Upper lobe of left lung (tissue), 6 donors: ENCODE measurements at regions not wholly inside any gene's neighbourhood (a gene's known extent, or its start where the extent isn't known, plus 50 kb on each side); places are given as distances from the start of the nearest gene placed in this dataset.

Experiments
- ATAC-seq, 2 donors: fragments of 200-7000 bp; cut with Tn5 transposase; one replicate each; pipeline ENCODE4 v1.9.1; 2022; ENCODE audit warnings: mild to moderate bottlenecking in 2 of 2, moderate library complexity in 2 of 2; ENCODE audit not compliant: low FRiP score in 2 of 2
- DNase-seq, 2 donors: peaks; one replicate each; pipeline ENCODE4 v3.0.0-alpha.2; 2019 to 2020
- H3K27ac ChIP-seq, 4 donors: fragments of 200-600 bp; sonication (generic); one replicate each; pipeline ENCODE4 v1.5.1; 2016 to 2019
- H3K27me3 ChIP-seq, 4 donors: fragments of 200-600 bp; sonication (generic); one replicate each; pipeline ENCODE4 v1.5.1; 2017 to 2019
- H3K36me3 ChIP-seq, 4 donors: fragments of 200-600 bp; sonication (generic); one replicate each; pipeline ENCODE4 v1.5.1; 2016 to 2019
- H3K4me1 ChIP-seq, 4 donors: fragments of 200-600 bp; sonication (generic); one replicate each; pipeline ENCODE4 v1.5.1; 2018 to 2019
- H3K4me3 ChIP-seq, 4 donors: fragments of 200-600 bp; sonication (generic); one replicate each; pipeline ENCODE4 v1.5.1; 2017 to 2019; ENCODE audit warnings: mild to moderate bottlenecking in 2 of 4, moderate library complexity in 1 of 4
- H3K9me3 ChIP-seq, 4 donors: fragments of 200-600 bp; sonication (generic); one replicate each; pipeline ENCODE4 v1.5.1; 2018 to 2019
- CTCF ChIP-seq, 6 experiments: fragments of 450-650 bp in 4 of 6; fragments of 200-600 bp in 2 of 6; sonication (generic) in 2 of 6; IDR thresholded peaks; one replicate each; pipeline ENCODE4 v1.5.1; 2016 to 2019; ENCODE audit warnings: antibody characterized with exemption in 6 of 6
- EP300 ChIP-seq, 4 donors: sonication (generic); formaldehyde crosslinking; IDR thresholded peaks; one replicate each; pipeline ENCODE4 v1.5.1; 2017; ENCODE audit warnings: antibody characterized with exemption in 4 of 4, control low read depth in 2 of 4
- POLR2A ChIP-seq, 4 donors: fragments of 450-650 bp; IDR thresholded peaks; one replicate each; pipeline ENCODE4 v1.5.1; 2016 to 2017; ENCODE audit warnings: antibody characterized with exemption in 4 of 4, mild to moderate bottlenecking in 2 of 4
- POLR2AphosphoS5 ChIP-seq, 2 donors: sonication (generic); formaldehyde crosslinking; IDR thresholded peaks; one replicate each; pipeline ENCODE4 v1.5.1; 2017; ENCODE audit warnings: antibody characterized with exemption in 2 of 2
- WGBS, 2 donors: methylation state at CpG; one replicate each; pipeline ENCODE4 v1.1.5; 2017 to 2018; 5-methylcytosine and 5-hydroxymethylcytosine counted together
- donor health status: DM: no; HTN: no; CAD: no; lungs with moderate emphysema.
- donor health status: DM: no; HTN: yes; CAD: no; lungs with severe emphysema.

- no peak for DNase-seq
- Histone ChIP-seq H3K9me3 (no peaks in the 10 kb centered on the region), H3K36me3 (no peaks in the 10 kb centered on the region), H3K4me3 (no peak overlapping the region), H3K27ac (no peak overlapping the region), H3K4me1 (peaks cover 0 to 6% (median 0%) of the 10 kb centered on the region in 4 donors), H3K27me3 (no peaks in the 10 kb centered on the region)
- 64 to 65% methylated on average over 5 of the region's 5 CpGs for WGBS, 2 donors
- no peak for TF ChIP-seq POLR2A (IDR thresholded peaks at IDR 0.05)
- no peak for TF ChIP-seq CTCF (IDR thresholded peaks at IDR 0.05)
- TF ChIP-seq EP300 (IDR thresholded peaks at IDR 0.05), result no peak
- TF ChIP-seq POLR2AphosphoS5 (IDR thresholded peaks at IDR 0.05), result no peak
- ATAC-seq, result no peak
Measured at GRCh38 chr17:36760425-36760824, 159.0 kb downstream of the MRM1 start.

GRCh38 chr17:36761203-36761950 lies 160.0 kb downstream of the MRM1 start:
- H3K27ac ChIP-seq, result no peak overlapping the region
- H3K4me3 ChIP-seq, result no peak overlapping the region
- peaks cover 0 to 6% (median 0%) of the 10 kb centered on the region in 4 donors for H3K4me1 ChIP-seq
- ATAC-seq (peak in 1 of 2 donors; percentile 70), DNase-seq (peak in 1 of 2 donors; percentile 69)
- no peaks in the 10 kb centered on the region for H3K27me3 ChIP-seq
- TF ChIP-seq CTCF (IDR thresholded peaks at IDR 0.05) (no peak), EP300 (IDR thresholded peaks at IDR 0.05) (no peak), POLR2AphosphoS5 (IDR thresholded peaks at IDR 0.05) (no peak), POLR2A (IDR thresholded peaks at IDR 0.05) (no peak)
- WGBS, 2 donors, result 70 to 72% methylated on average over 23 to 26 of the region's 26 CpGs
- H3K36me3 ChIP-seq, result no peaks in the 10 kb centered on the region
- H3K9me3 ChIP-seq, result no peaks in the 10 kb centered on the region

- Histone ChIP-seq H3K36me3 (no peaks in the 10 kb centered on the region), H3K4me1 (peaks cover 0 to 6% (median 0%) of the 10 kb centered on the region in 4 donors), H3K27me3 (no peaks in the 10 kb centered on the region), H3K4me3 (no peak overlapping the region), H3K9me3 (no peaks in the 10 kb centered on the region), H3K27ac (no peak overlapping the region)
- ATAC-seq (no peak), DNase-seq (no peak)
- TF ChIP-seq POLR2AphosphoS5 (IDR thresholded peaks at IDR 0.05), result no peak
- no peak for TF ChIP-seq POLR2A (IDR thresholded peaks at IDR 0.05)
- TF ChIP-seq EP300 (IDR thresholded peaks at IDR 0.05), result no peak
- TF ChIP-seq CTCF (IDR thresholded peaks at IDR 0.05), result no peak
- WGBS, 2 donors, result 62 to 64% methylated on average over 18 of the region's 18 CpGs
Measured at GRCh38 chr17:36765436-36766043, 164.2 kb downstream of the MRM1 start.

DNA sequence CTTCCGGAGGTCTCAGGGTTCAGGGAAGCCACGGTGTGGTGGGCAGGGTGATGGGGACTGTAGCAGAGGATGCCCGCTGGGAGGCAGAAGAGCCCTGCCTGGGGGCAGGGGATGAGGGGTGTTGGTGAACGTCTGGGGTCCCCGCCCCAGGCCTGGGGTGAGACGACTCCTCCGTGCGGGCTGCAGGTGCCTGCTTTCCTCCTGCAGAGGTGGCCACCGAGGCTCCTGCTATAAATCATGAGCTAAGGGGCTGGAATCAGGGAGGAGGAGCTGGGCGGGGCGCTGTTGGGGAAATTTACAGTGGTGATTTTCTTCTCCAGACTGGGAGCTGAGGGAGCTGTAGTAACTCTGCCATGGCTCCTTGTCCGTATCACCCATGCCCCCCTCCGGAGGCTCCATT lies 167.0 kb downstream of the MRM1 start:
- TF ChIP-seq POLR2AphosphoS5 (IDR thresholded peaks at IDR 0.05) (no peak), POLR2A (IDR thresholded peaks at IDR 0.05) (no peak), CTCF (IDR thresholded peaks at IDR 0.05) (no peak), EP300 (IDR thresholded peaks at IDR 0.05) (no peak)
- DNase-seq, result no peak
- H3K4me3 ChIP-seq, result no peak overlapping the region
- 40 to 43% methylated on average over 11 to 13 of the region's 13 CpGs for WGBS, 2 donors
- no peaks in the 10 kb centered on the region for H3K36me3 ChIP-seq
- no peak overlapping the region for H3K27ac ChIP-seq
- H3K4me1 ChIP-seq, result peaks cover 0 to under 1% (median 0%) of the 10 kb centered on the region in 4 donors
- no peaks in the 10 kb centered on the region for H3K27me3 ChIP-seq
- no peak for ATAC-seq
- no peaks in the 10 kb centered on the region for H3K9me3 ChIP-seq
